ENCODE measurements at regions not wholly inside any gene's neighbourhood (a gene's known extent, or its start where the extent isn't known, plus 50 kb on each side); places are given as distances from the start of the nearest gene placed in this dataset.

DNA sequence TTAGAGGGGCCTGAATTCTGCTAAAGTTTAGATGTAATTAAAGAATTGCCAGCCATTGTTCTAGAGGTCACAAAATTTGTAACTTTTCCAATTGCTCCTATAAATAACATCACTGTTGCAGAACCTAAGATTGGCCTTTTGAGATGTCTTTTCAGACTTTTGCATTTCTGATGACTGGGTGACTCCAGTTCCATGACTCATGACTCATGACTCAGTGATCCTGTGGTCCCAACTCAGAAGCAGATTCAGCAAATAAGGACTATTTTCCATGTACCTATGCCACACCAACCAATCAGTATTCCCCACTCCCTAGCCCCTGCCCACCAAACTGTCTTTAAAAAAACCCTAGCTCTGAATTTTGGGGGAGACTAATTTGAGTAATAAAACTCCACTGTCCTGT lies 740.9 kb downstream of the CDH8 start:
- TF ChIP-seq, protein P1, sequence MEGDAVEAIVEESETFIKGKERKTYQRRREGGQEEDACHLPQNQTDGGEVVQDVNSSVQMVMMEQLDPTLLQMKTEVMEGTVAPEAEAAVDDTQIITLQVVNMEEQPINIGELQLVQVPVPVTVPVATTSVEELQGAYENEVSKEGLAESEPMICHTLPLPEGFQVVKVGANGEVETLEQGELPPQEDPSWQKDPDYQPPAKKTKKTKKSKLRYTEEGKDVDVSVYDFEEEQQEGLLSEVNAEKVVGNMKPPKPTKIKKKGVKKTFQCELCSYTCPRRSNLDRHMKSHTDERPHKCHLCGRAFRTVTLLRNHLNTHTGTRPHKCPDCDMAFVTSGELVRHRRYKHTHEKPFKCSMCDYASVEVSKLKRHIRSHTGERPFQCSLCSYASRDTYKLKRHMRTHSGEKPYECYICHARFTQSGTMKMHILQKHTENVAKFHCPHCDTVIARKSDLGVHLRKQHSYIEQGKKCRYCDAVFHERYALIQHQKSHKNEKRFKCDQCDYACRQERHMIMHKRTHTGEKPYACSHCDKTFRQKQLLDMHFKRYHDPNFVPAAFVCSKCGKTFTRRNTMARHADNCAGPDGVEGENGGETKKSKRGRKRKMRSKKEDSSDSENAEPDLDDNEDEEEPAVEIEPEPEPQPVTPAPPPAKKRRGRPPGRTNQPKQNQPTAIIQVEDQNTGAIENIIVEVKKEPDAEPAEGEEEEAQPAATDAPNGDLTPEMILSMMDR (IDR thresholded peaks at IDR 0.05) = no peak
- TF ChIP-seq MAFK (IDR thresholded peaks at IDR 0.05; ENCODE audit: partially characterized antibody) (no peak), POLR2A (IDR thresholded peaks at IDR 0.05; ENCODE audit: low read length) (no peak), POLR2AphosphoS2 (conservative IDR thresholded peaks at IDR 0.05; ENCODE audit: low read length) (no peak), JUN (IDR thresholded peaks at IDR 0.05) (no peak), ESRRA (IDR thresholded peaks at IDR 0.05; ENCODE audit: borderline replicate concordance, low read length) (no peak)
- TF ChIP-seq, protein P2, sequence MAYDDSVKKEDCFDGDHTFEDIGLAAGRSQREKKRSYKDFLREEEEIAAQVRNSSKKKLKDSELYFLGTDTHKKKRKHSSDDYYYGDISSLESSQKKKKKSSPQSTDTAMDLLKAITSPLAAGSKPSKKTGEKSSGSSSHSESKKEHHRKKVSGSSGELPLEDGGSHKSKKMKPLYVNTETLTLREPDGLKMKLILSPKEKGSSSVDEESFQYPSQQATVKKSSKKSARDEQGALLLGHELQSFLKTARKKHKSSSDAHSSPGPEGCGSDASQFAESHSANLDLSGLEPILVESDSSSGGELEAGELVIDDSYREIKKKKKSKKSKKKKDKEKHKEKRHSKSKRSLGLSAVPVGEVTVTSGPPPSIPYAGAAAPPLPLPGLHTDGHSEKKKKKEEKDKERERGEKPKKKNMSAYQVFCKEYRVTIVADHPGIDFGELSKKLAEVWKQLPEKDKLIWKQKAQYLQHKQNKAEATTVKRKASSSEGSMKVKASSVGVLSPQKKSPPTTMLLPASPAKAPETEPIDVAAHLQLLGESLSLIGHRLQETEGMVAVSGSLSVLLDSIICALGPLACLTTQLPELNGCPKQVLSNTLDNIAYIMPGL (CRISPR knock-in tag; IDR thresholded peaks at IDR 0.05; ENCODE audit: borderline replicate concordance) = no peak
